ENCODE measurements at regions not wholly inside any gene's neighbourhood (a gene's known extent, or its start where the extent isn't known, plus 50 kb on each side); places are given as distances from the start of the nearest gene placed in this dataset.
"Not testable (repeated sequence)": the region's sequence is repeated elsewhere in the genome, so short reads cannot be mapped to it uniquely, and the experiment has no call there.

GRCh38 chr5:67982160-67982559 is 233.4 kb upstream of the PIK3R1 start:
- not testable (repeated sequence) for H3K4me1 Mint-ChIP-seq (ENCODE audit: low read depth); H3K27ac Mint-ChIP-seq; H3K4me3 Mint-ChIP-seq; H3K36me3 Mint-ChIP-seq; H3K27me3 Mint-ChIP-seq; H3K9me3 Mint-ChIP-seq (ENCODE audit: low read depth)

DNA sequence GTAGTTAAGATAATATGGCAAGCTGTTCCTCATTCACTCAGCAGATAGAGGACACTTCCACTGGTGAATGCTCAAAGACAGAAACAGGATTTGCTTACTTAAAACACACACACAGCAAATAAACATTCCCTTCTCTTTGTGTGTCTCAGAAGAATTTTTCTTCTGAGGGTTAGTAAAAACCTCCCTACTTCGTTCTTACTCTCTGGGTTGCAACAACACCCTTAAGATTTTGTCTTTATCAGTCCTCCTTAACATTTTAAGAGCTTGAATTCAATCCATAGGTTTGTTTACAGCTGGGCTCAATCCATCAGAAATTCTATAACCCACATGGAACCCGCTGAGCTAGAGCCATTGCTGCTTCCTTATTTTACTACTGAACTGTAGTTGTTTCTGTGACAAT is 237.4 kb upstream of the PIK3R1 start:
- no peaks in the 10 kb centered on the region for H3K27me3 Mint-ChIP-seq
- H3K4me3 Mint-ChIP-seq = no peak overlapping the region
- H3K4me1 Mint-ChIP-seq (ENCODE audit: low read depth) = peaks cover under 1% of the 10 kb centered on the region
- no peak overlapping the region for H3K27ac Mint-ChIP-seq
- no peaks in the 10 kb centered on the region for H3K36me3 Mint-ChIP-seq
- H3K9me3 Mint-ChIP-seq (ENCODE audit: low read depth) = no peaks in the 10 kb centered on the region

DNA sequence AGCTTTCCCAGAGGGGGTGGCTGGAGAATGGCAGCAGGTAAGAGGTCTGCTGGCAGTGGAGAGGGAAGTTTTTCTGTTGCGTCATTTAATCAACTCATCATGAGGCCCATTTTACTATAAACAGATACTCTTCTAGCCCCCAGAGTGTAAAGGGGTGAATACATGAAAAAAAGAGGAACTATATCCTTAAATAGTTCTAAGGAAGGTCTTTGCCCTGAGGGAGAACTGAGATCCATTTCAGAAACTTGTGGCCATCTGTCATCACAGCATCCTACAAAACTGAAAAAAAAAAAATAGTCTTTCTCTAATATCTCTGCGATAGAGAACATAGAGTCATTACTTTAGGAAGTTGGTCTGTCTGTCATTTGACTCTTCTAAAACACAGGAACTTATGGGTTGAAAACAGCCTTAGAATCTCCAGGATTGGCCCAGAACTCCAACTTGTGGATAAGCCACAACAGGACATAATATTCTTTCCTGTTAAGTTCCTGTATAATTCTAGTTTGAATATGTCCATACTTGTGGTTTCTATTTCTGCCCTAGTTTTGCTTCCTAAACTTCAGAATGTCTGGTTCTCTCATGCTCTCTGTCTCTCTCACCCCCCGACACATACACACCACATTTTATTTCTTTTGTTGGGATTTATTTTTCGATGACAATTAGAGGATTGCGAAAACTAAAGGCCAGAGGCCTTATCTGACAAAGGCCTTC is 238.5 kb upstream of the PIK3R1 start:
- Mint-ChIP-seq H3K9me3 (ENCODE audit: low read depth) (no peaks in the 10 kb centered on the region), H3K36me3 (no peaks in the 10 kb centered on the region), H3K27me3 (no peaks in the 10 kb centered on the region), H3K4me3 (no peak overlapping the region), H3K4me1 (ENCODE audit: low read depth) (no peaks in the 10 kb centered on the region), H3K27ac (no peak overlapping the region)

DNA sequence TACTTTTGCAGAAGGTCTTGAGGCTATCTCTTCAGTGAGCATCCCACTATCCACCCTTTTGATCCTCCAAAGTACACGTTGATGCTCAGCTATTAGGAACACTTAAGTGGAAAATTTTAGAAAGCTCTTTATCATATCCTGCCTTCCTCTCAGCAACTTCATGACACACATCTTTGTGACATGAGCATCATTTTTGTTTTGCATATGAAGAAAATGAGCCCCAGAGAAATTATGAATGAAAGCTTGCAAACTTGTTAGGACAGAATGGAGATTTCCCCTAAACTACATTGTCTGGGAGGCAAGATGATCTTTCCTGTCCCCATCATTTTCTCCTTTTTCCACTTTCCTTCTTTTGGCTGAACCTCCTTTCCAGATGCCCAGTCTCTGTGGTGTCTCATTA is 239.4 kb upstream of the PIK3R1 start:
- Mint-ChIP-seq H3K27ac (no peak overlapping the region), H3K36me3 (no peaks in the 10 kb centered on the region), H3K4me1 (ENCODE audit: low read depth) (no peaks in the 10 kb centered on the region), H3K27me3 (no peaks in the 10 kb centered on the region), H3K4me3 (no peak overlapping the region), H3K9me3 (ENCODE audit: low read depth) (no peaks in the 10 kb centered on the region)

DNA sequence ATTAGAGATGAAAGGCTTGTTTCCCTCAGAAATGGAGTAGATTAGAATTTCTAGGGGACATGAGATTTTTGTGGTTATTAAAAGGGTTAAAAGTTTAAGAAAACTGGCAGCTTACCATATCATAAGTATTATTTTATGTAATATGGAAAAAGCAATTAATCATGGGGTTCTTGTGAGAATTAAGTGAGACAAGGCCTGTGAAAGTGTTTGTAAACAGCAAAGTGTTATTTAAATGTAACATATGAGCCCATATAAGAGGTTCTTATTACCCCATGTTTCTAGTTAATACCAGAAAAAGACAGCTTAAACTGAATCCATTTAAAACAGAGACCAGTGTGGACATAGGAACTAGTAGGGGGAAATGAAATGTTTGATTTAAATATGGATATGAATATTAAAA is 241.1 kb upstream of the PIK3R1 start:
- no peaks in the 10 kb centered on the region for H3K9me3 Mint-ChIP-seq (ENCODE audit: low read depth)
- H3K4me3 Mint-ChIP-seq = no peak overlapping the region
- H3K27me3 Mint-ChIP-seq = no peaks in the 10 kb centered on the region
- no peaks in the 10 kb centered on the region for H3K4me1 Mint-ChIP-seq (ENCODE audit: low read depth)
- no peak overlapping the region for H3K27ac Mint-ChIP-seq
- H3K36me3 Mint-ChIP-seq = no peaks in the 10 kb centered on the region

- no peaks in the 10 kb centered on the region for H3K9me3 Mint-ChIP-seq (ENCODE audit: low read depth)
- no peaks in the 10 kb centered on the region for H3K36me3 Mint-ChIP-seq
- no peaks in the 10 kb centered on the region for H3K4me1 Mint-ChIP-seq (ENCODE audit: low read depth)
- no peaks in the 10 kb centered on the region for H3K27me3 Mint-ChIP-seq
- H3K4me3 Mint-ChIP-seq = no peak overlapping the region
- H3K27ac Mint-ChIP-seq = no peak overlapping the region
These were observed 241.5 kb upstream of the PIK3R1 start for GRCh38 chr5:67974054-67974453.

- Mint-ChIP-seq H3K36me3 (no peaks in the 10 kb centered on the region), H3K4me3 (no peak overlapping the region), H3K9me3 (ENCODE audit: low read depth) (no peaks in the 10 kb centered on the region), H3K27me3 (no peaks in the 10 kb centered on the region), H3K27ac (no peak overlapping the region), H3K4me1 (ENCODE audit: low read depth) (no peaks in the 10 kb centered on the region)
These were observed 243.4 kb upstream of the PIK3R1 start for GRCh38 chr5:67971971-67972821.

- no peak overlapping the region for H3K27ac Mint-ChIP-seq
- H3K36me3 Mint-ChIP-seq = no peaks in the 10 kb centered on the region
- no peaks in the 10 kb centered on the region for H3K4me1 Mint-ChIP-seq (ENCODE audit: low read depth)
- H3K4me3 Mint-ChIP-seq = no peak overlapping the region
- H3K27me3 Mint-ChIP-seq = no peaks in the 10 kb centered on the region
- no peaks in the 10 kb centered on the region for H3K9me3 Mint-ChIP-seq (ENCODE audit: low read depth)
These were observed 244.2 kb upstream of the PIK3R1 start for GRCh38 chr5:67971223-67971830.

- Mint-ChIP-seq H3K27me3 (no peaks in the 10 kb centered on the region), H3K9me3 (ENCODE audit: low read depth) (no peaks in the 10 kb centered on the region), H3K4me3 (no peak overlapping the region), H3K36me3 (no peaks in the 10 kb centered on the region), H3K4me1 (ENCODE audit: low read depth) (no peaks in the 10 kb centered on the region), H3K27ac (no peak overlapping the region)
These were observed 245.9 kb upstream of the PIK3R1 start for GRCh38 chr5:67969631-67970030.

DNA sequence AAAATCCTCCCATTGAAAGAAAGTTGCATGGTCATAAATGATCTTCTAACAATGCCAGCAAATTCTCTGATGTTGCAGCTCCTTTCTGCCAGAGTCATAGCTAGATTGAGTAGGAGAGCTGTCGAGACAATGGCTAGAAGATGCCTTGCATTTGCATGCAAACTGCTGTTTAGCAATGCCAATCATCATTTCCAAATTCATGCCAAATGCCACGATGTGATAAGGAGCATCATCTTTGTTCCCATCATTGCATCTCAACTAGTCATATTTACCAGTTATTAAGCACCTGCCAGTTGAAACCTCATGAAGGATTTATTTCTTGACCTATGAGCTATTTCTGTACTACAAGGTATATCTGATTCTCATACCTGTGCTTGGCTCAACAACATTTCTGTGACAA is 246.4 kb upstream of the PIK3R1 start:
- Mint-ChIP-seq H3K9me3 (ENCODE audit: low read depth) (no peaks in the 10 kb centered on the region), H3K4me1 (ENCODE audit: low read depth) (no peaks in the 10 kb centered on the region)

GRCh38 chr5:67966712-67967111 is 248.8 kb upstream of the PIK3R1 start:
- Mint-ChIP-seq H3K4me1 (ENCODE audit: low read depth) (no peaks in the 10 kb centered on the region), H3K4me3 (no peak overlapping the region), H3K9me3 (ENCODE audit: low read depth) (no peaks in the 10 kb centered on the region), H3K36me3 (no peaks in the 10 kb centered on the region), H3K27me3 (peaks cover 3% of the 10 kb centered on the region), H3K27ac (no peak overlapping the region)

More for the DNA sequence above, 246.4 kb upstream of the PIK3R1 start:
- H3K36me3 Mint-ChIP-seq = no peaks in the 10 kb centered on the region
- H3K27ac Mint-ChIP-seq = no peak overlapping the region
- no peak overlapping the region for H3K4me3 Mint-ChIP-seq
- no peaks in the 10 kb centered on the region for H3K27me3 Mint-ChIP-seq

- H3K27me3 Mint-ChIP-seq = peaks cover 3% of the 10 kb centered on the region
- no peaks in the 10 kb centered on the region for H3K9me3 Mint-ChIP-seq (ENCODE audit: low read depth)
- H3K4me1 Mint-ChIP-seq (ENCODE audit: low read depth) = no peaks in the 10 kb centered on the region
- H3K27ac Mint-ChIP-seq = no peak overlapping the region
- H3K36me3 Mint-ChIP-seq = no peaks in the 10 kb centered on the region
- no peak overlapping the region for H3K4me3 Mint-ChIP-seq
These were observed 250.9 kb upstream of the PIK3R1 start for GRCh38 chr5:67964619-67965018.

DNA sequence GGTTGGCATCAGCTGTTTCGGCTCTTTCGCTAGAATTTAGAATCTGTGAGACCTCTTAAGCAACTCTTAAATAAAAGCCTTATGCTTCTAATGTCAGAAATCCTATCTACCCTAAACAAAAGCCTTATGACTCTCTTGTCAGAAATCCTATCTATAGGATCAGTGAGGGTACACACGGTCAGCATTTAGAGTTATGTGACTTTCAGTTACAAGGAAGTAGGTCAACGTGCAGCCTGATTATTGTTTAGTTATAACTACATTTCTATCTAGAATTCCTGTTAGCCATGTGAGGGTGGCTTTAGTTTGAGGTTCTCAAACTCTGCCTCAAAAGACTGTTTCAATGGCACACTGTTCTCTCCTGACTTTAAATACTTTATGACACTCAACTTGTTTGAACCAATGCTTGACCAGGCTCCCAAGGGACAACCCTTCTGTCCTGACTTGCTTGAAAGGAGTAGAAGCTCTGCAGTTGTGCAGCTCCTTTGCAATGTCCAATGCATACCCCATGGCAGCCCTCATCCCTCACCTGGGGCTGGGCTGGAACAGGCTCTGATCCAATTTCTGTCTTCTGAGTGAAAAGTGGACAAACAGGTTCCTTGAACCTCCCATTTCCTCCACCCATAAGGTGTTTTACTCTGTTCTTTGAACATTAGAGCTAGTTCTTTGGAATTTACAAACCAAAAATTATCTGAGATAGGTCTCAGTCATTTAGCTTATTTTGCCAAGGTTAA is 251.6 kb upstream of the PIK3R1 start:
- Mint-ChIP-seq H3K4me1 (ENCODE audit: low read depth) (no peaks in the 10 kb centered on the region), H3K36me3 (no peaks in the 10 kb centered on the region), H3K9me3 (ENCODE audit: low read depth) (no peaks in the 10 kb centered on the region), H3K4me3 (no peak overlapping the region), H3K27me3 (peaks cover 3% of the 10 kb centered on the region), H3K27ac (no peak overlapping the region)

DNA sequence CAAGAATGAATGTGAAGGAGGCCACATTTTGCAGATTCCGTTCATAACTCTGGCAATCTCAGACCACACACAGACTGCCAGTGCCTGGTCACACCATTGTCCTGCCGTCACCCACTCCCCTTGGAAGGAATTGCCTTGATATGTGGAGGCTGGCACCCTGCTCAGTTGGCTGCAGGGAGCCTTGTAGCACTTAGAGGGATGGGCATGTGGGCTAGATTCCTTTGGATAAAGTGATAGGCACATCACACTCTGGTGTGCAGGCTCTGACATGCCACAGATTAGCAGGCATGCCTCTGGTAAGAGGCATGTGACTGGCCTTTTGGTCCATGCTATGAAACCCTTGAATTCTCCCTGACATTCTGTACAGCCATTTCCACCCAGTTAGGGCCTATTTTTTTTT is 254.6 kb upstream of the PIK3R1 start:
- peaks cover 3% of the 10 kb centered on the region for H3K27me3 Mint-ChIP-seq
- no peak overlapping the region for H3K27ac Mint-ChIP-seq
- no peak overlapping the region for H3K4me3 Mint-ChIP-seq
- H3K9me3 Mint-ChIP-seq (ENCODE audit: low read depth) = no peaks in the 10 kb centered on the region
- no peaks in the 10 kb centered on the region for H3K36me3 Mint-ChIP-seq
- H3K4me1 Mint-ChIP-seq (ENCODE audit: low read depth) = no peaks in the 10 kb centered on the region

- Mint-ChIP-seq H3K4me3 (no peak overlapping the region), H3K36me3 (no peaks in the 10 kb centered on the region), H3K27me3 (no peaks in the 10 kb centered on the region), H3K4me1 (ENCODE audit: low read depth) (no peaks in the 10 kb centered on the region), H3K27ac (no peak overlapping the region), H3K9me3 (ENCODE audit: low read depth) (no peaks in the 10 kb centered on the region)
These were observed 258.2 kb upstream of the PIK3R1 start for GRCh38 chr5:67957374-67957773.

All from activated naive CD8-positive, alpha-beta T cell (primary cell).